Panc1 (cell line): ENCODE measurements at regions not wholly inside any gene's neighbourhood (a gene's known extent, or its start where the extent isn't known, plus 50 kb on each side); places are given as distances from the start of the nearest gene placed in this dataset.

Source experiments
- ATAC-seq: fragments of 200-7000 bp; cut with Tn5 transposase; 2 replicates; pipeline ENCODE4 v1.9.1; 2020; ENCODE audit warnings: mild to moderate bottlenecking, moderate library complexity
- BruUV-seq: library from RNA; stranded (reverse); fragments of 400-500 nt; replicated peaks from 2 replicates; lab custom pipeline; 2021; lab: Mats Ljungman, UMichigan
- CTCF ChIA-PET: fragments of 300-600 bp; sonication (Branson Sonifier 250); formaldehyde crosslinking; loops from one replicate; lab custom pipeline; 2022; ENCODE audit warnings: antibody characterized with exemption; lab: Charles Lee
- POLR2A ChIA-PET: fragments of 300-600 bp; sonication (Branson Sonifier 250); formaldehyde crosslinking; loops from one replicate; lab custom pipeline; 2022; ENCODE audit warnings: antibody characterized with exemption; lab: Charles Lee
- DNase-seq: peaks from one replicate; pipeline ENCODE4 v3.0.0-alpha.2; 2010; ENCODE audit warnings: low read depth, low spot score
- H3K27ac ChIP-seq: 2 replicates; pipeline ENCODE4 v1.5.1; 2011; ENCODE audit warnings: mild to moderate bottlenecking, low read length, inconsistent platforms
- H3K27me3 ChIP-seq: fragments of 200-500 bp; sonication (Bioruptor generic); 2 replicates; pipeline ENCODE4 v1.6.0; 2014; ENCODE audit warnings: low read length, inconsistent platforms; ENCODE audit not compliant: control insufficient read depth, insufficient read depth
- H3K36me3 ChIP-seq: fragments of 200-500 bp; sonication (Bioruptor generic); 2 replicates; pipeline ENCODE4 v1.5.1; 2014; ENCODE audit warnings: inconsistent platforms, mild to moderate bottlenecking, low read length, moderate library complexity; ENCODE audit not compliant: control insufficient read depth, insufficient read depth
- H3K4me1 ChIP-seq: 2 replicates; pipeline ENCODE4 v1.5.1; 2011; ENCODE audit warnings: inconsistent platforms, mild to moderate bottlenecking, low read length, moderate library complexity; ENCODE audit not compliant: control insufficient read depth, insufficient read depth
- H3K4me3 ChIP-seq, 2 experiments: 2 replicates each; pipeline ENCODE4 v1.5.1; 2011 to 2012; ENCODE audit warnings: low read depth in 2 of 2, low read length in 2 of 2, mild to moderate bottlenecking in 2 of 2, inconsistent platforms in 1 of 2, moderate library complexity in 1 of 2
- H3K9me3 ChIP-seq: fragments of 200-500 bp; sonication (Bioruptor generic); 2 replicates; pipeline ENCODE4 v1.5.1; 2014; ENCODE audit warnings: low read depth, mild to moderate bottlenecking, inconsistent platforms, low read length, moderate library complexity; ENCODE audit not compliant: control insufficient read depth, insufficient read depth
- POLR2AphosphoS5 ChIP-seq: IDR thresholded peaks from 2 replicates; pipeline ENCODE4 v1.6.1; 2012; ENCODE audit warnings: mild to moderate bottlenecking, low read depth, low read length, moderate library complexity
- SIN3A ChIP-seq: IDR thresholded peaks from 2 replicates; pipeline ENCODE4 v1.6.1; 2012; ENCODE audit warnings: low read depth, mild to moderate bottlenecking, low read length, moderate library complexity, borderline replicate concordance; ENCODE audit not compliant: insufficient read depth
- TCF7L2 ChIP-seq: IDR thresholded peaks from 2 replicates; pipeline ENCODE4 v1.6.1; 2011; ENCODE audit warnings: mild to moderate bottlenecking, low read depth, low read length, inconsistent platforms
- in situ Hi-C: cut with HindIII; loops from 2 replicates; pipeline ENCODE4 v1.10.0; 2016; ENCODE audit warnings: low sequenced_read_pairs, low pct_unique_long_range_greater_than_20kb
- intact Hi-C: fragments of 100-400 bp; cut with micrococcal nuclease; formaldehyde crosslinking; loops from one replicate; pipeline ENCODE4 v1.10.0; 2022; ENCODE audit not compliant: unreplicated experiment
- TF ChIP-seq, protein P1 (sequence below), 2 experiments: IDR thresholded peaks; 2 replicates each; pipeline ENCODE4 v1.6.1; 2011 to 2012; ENCODE audit warnings: low read depth in 2 of 2, control low read depth in 1 of 2, low read length in 1 of 2, mild to moderate bottlenecking in 1 of 2, moderate library complexity in 1 of 2; ENCODE audit not compliant: insufficient read depth in 1 of 2
- TF ChIP-seq, protein P2 (sequence below): fragments of 450-650 bp; IDR thresholded peaks from 2 replicates; pipeline ENCODE4 v1.5.1; 2017; ENCODE audit warnings: mild to moderate bottlenecking

DNA sequence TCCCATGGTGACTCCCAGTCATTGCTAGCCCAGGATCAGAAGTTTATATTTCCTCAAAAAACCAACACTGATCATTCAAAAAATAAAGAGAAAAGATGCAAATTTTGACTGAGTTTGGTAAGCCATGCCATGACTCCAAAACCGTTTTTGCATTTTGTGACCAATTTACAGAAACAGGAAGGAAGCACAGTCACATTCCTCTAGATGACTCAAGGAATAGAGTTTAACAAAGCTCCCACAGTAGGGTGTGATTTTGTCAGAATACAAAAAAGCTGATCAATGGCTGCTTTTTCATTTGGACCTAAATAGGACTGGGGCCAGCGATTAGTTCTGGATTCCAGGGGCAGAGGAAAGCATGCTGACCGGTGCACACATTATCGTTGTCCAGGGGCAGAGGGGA lies 179.4 kb upstream of the AFDN start:
- ChIA-PET POLR2A (interaction anchor here (1.0 kb wide), 1 partner anchor 47 kb away, joined by 3 read pairs; no protein-coding TSS in a partner anchor), CTCF (no interaction called here)

DNA sequence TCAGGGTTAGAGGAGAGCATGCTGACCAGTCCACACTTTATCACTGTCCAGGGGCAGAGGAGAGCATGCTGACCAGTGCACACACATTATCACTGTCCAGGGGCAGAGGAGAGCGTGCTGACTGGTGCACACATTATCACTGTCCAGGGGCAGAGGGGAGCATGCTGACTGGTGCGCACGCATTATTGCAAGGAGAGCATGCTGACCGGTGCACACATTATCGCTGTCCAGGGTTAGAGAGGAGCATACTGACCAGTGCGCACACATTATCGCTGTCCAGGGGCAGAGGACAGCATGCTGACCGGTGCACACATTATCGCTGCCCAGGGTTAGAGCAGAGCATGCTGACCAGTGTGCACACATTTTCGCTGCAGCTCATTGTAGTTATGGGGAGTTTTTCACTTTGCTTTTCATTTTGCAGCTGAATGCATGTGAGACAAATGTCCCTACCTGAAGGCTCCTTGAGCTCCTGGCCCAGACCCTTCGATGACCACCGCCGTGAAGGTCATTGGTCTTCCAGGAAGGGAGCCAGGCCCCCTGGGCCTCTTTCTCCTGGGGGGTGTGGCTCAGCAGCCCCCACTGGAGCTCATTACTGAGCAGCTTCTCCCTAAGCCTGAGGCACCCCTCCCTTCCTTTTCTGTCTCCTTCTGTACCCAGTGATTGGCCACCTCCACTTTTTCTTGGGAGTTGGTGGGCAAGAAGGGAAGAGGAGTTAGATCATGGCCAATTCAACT lies 178.8 kb upstream of the AFDN start:
- intact Hi-C loops = no loop called here
- no peak overlapping the region for H3K27ac ChIP-seq
- no TSS peak for BruUV-seq

More for the DNA sequence above, 179.4 kb upstream of the AFDN start:
- no peaks in the 10 kb centered on the region for H3K27me3 ChIP-seq
- no peak; the same call in 1 of the 2 replicates for ATAC-seq
- no peak for TF ChIP-seq POLR2AphosphoS5
- TF ChIP-seq SIN3A = no peak
- H3K4me1 ChIP-seq = no peaks in the 10 kb centered on the region
- in situ Hi-C loops = no loop called here
- H3K4me3 ChIP-seq = no peak overlapping the region
- intact Hi-C loops = no loop called here
- no peaks in the 10 kb centered on the region for H3K9me3 ChIP-seq
- no TSS peak for BruUV-seq
- no peak overlapping the region for H3K27ac ChIP-seq
- DNase-seq = no peak
- H3K36me3 ChIP-seq = no peaks in the 10 kb centered on the region

More for the DNA sequence above, 178.8 kb upstream of the AFDN start:
- DNase-seq (no peak), ATAC-seq (peak; percentile 38; the same call in 1 of the 2 replicates)
- no peak for TF ChIP-seq TCF7L2
- TF ChIP-seq, protein P1, sequence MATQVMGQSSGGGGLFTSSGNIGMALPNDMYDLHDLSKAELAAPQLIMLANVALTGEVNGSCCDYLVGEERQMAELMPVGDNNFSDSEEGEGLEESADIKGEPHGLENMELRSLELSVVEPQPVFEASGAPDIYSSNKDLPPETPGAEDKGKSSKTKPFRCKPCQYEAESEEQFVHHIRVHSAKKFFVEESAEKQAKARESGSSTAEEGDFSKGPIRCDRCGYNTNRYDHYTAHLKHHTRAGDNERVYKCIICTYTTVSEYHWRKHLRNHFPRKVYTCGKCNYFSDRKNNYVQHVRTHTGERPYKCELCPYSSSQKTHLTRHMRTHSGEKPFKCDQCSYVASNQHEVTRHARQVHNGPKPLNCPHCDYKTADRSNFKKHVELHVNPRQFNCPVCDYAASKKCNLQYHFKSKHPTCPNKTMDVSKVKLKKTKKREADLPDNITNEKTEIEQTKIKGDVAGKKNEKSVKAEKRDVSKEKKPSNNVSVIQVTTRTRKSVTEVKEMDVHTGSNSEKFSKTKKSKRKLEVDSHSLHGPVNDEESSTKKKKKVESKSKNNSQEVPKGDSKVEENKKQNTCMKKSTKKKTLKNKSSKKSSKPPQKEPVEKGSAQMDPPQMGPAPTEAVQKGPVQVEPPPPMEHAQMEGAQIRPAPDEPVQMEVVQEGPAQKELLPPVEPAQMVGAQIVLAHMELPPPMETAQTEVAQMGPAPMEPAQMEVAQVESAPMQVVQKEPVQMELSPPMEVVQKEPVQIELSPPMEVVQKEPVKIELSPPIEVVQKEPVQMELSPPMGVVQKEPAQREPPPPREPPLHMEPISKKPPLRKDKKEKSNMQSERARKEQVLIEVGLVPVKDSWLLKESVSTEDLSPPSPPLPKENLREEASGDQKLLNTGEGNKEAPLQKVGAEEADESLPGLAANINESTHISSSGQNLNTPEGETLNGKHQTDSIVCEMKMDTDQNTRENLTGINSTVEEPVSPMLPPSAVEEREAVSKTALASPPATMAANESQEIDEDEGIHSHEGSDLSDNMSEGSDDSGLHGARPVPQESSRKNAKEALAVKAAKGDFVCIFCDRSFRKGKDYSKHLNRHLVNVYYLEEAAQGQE (IDR thresholded peaks at IDR 0.05; ENCODE audit: insufficient read depth in 1 of 2, low read depth in 2 of 2, low read length in 1 of 2) = no peak
- TF ChIP-seq, protein P2, sequence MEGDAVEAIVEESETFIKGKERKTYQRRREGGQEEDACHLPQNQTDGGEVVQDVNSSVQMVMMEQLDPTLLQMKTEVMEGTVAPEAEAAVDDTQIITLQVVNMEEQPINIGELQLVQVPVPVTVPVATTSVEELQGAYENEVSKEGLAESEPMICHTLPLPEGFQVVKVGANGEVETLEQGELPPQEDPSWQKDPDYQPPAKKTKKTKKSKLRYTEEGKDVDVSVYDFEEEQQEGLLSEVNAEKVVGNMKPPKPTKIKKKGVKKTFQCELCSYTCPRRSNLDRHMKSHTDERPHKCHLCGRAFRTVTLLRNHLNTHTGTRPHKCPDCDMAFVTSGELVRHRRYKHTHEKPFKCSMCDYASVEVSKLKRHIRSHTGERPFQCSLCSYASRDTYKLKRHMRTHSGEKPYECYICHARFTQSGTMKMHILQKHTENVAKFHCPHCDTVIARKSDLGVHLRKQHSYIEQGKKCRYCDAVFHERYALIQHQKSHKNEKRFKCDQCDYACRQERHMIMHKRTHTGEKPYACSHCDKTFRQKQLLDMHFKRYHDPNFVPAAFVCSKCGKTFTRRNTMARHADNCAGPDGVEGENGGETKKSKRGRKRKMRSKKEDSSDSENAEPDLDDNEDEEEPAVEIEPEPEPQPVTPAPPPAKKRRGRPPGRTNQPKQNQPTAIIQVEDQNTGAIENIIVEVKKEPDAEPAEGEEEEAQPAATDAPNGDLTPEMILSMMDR = no peak
- POLR2A ChIA-PET = no interaction called here
- Histone ChIP-seq H3K4me1 (no peaks in the 10 kb centered on the region), H3K36me3 (no peaks in the 10 kb centered on the region), H3K4me3 (no peak overlapping the region), H3K9me3 (no peaks in the 10 kb centered on the region), H3K27me3 (no peaks in the 10 kb centered on the region)
- in situ Hi-C loops = no loop called here
- CTCF ChIA-PET = no interaction called here
